H1 (cell line): ENCODE measurements at regions not wholly inside any gene's neighbourhood (a gene's known extent, or its start where the extent isn't known, plus 50 kb on each side); places are given as distances from the start of the nearest gene placed in this dataset.

Experiments
- CTCF ChIA-PET: fragments of 300-600 bp; sonication (Branson Sonifier 250); formaldehyde crosslinking; loops from one replicate; lab custom pipeline; 2021; ENCODE audit not compliant: partially characterized antibody; lab: Charles Lee
- POLR2A ChIA-PET: fragments of 300-600 bp; sonication (Branson Sonifier 250); formaldehyde crosslinking; loops from one replicate; lab custom pipeline; 2021; ENCODE audit warnings: inconsistent platforms; ENCODE audit not compliant: partially characterized antibody; lab: Charles Lee
- DNase-seq, 2 experiments: peaks; one replicate each; pipeline versions ENCODE4 v3.0.0 to v3.0.0-alpha.2; 2010 to 2022; ENCODE audit warnings: low spot score in 2 of 2, low read depth in 1 of 2, mixed read lengths in 1 of 2
- FAIRE-seq: peaks from 2 replicates; lab custom pipeline; 2011; peaks lifted over from hg19 to GRCh38; lab: Jason Lieb, UNC
- H2AFZ ChIP-seq: 2 replicates; pipeline ENCODE4 v1.8.1; 2012; ENCODE audit warnings: low read length, inconsistent platforms
- H2AK5ac ChIP-seq: 2 replicates; pipeline ENCODE4 v1.6.1; 2013; ENCODE audit warnings: low read depth, low read length
- H2BK120ac ChIP-seq: replicated peaks from 2 replicates; pipeline ENCODE3; 2013; ENCODE audit warnings: low read depth, low read length, inconsistent platforms
- H2BK12ac ChIP-seq: 2 replicates; pipeline ENCODE4 v1.6.1; 2013; ENCODE audit warnings: low read depth, low read length
- H2BK15ac ChIP-seq: 2 replicates; pipeline ENCODE4 v1.6.1; 2013; ENCODE audit warnings: low read length
- H2BK20ac ChIP-seq: 2 replicates; pipeline ENCODE4 v1.6.1; 2013; ENCODE audit warnings: low read length
- H2BK5ac ChIP-seq: 2 replicates; pipeline ENCODE4 v1.6.1; 2013; ENCODE audit warnings: low read depth, low read length
- H3K14ac ChIP-seq: 2 replicates; pipeline ENCODE4 v1.6.1; 2013; ENCODE audit warnings: inconsistent platforms; ENCODE audit not compliant: insufficient read length
- H3K18ac ChIP-seq: 2 replicates; pipeline ENCODE4 v1.6.1; 2013; ENCODE audit warnings: low read length; ENCODE audit errors: extremely low read depth
- H3K23ac ChIP-seq: 2 replicates; pipeline ENCODE4 v1.6.1; 2013; ENCODE audit warnings: inconsistent platforms; ENCODE audit not compliant: insufficient read length
- H3K23me2 ChIP-seq: 2 replicates; pipeline ENCODE4 v1.6.1; 2013; ENCODE audit warnings: low read depth, low read length
- H3K27ac ChIP-seq: 2 replicates; pipeline ENCODE4 v1.6.1; 2011; ENCODE audit warnings: low read depth, low read length, inconsistent platforms
- H3K27me3 ChIP-seq, 4 experiments: replicated peaks in 1 of 4; 1 replicate in 1 of 4; 2 replicates in 3 of 4; pipeline versions ENCODE4 v1.6.1 to v1.8.1; 2011 to 2013; ENCODE audit warnings: low read length in 3 of 4, mild to moderate bottlenecking in 3 of 4, inconsistent platforms in 2 of 4, mixed read lengths in 2 of 4, moderate library complexity in 1 of 4; ENCODE audit not compliant: control insufficient read depth in 3 of 4, insufficient read depth in 3 of 4; ENCODE audit errors: extremely low read depth in 1 of 4
- H3K36me3 ChIP-seq, 4 experiments: 2 replicates each; pipeline versions ENCODE4 v1.6.1 to v1.8.1; 2011 to 2013; ENCODE audit warnings: mild to moderate bottlenecking in 4 of 4, low read length in 3 of 4, moderate library complexity in 2 of 4, control low read depth in 1 of 4, inconsistent platforms in 1 of 4; ENCODE audit not compliant: insufficient read depth in 4 of 4, control insufficient read depth in 2 of 4
- H3K4ac ChIP-seq: replicated peaks from 2 replicates; pipeline ENCODE3; 2013; ENCODE audit warnings: low read length, low read depth, mixed read lengths, inconsistent platforms; ENCODE audit not compliant: insufficient read length
- H3K4me1 ChIP-seq, 4 experiments: replicated peaks in 1 of 4; 1 replicate in 1 of 4; 2 replicates in 3 of 4; pipeline versions ENCODE4 v1.6.1 to v1.8.1; 2011 to 2013; ENCODE audit warnings: low read length in 3 of 4, inconsistent platforms in 2 of 4, mixed read lengths in 1 of 4; ENCODE audit not compliant: insufficient read depth in 4 of 4, control insufficient read depth in 3 of 4
- H3K4me2 ChIP-seq, 2 experiments: 2 replicates each; pipeline versions ENCODE4 v1.6.1 to v1.8.1; 2011 to 2013; ENCODE audit warnings: low read depth in 2 of 2, low read length in 2 of 2, control low read depth in 1 of 2, inconsistent platforms in 1 of 2, mild to moderate bottlenecking in 1 of 2; ENCODE audit not compliant: insufficient read depth in 1 of 2
- H3K4me3 ChIP-seq, 4 experiments: fragments of 200-600, 300-600 bp in 1 of 4; sonication (generic), shearing (Covaris generic), sonication (Bioruptor Twin) in 1 of 4; 2 replicates each; pipeline versions ENCODE4 v1.5.1 to v1.8.1; 2011 to 2016; ENCODE audit warnings: low read length in 4 of 4, low read depth in 3 of 4, control low read depth in 2 of 4, inconsistent platforms in 2 of 4, mild to moderate bottlenecking in 2 of 4, mixed read lengths in 1 of 4, moderate library complexity in 1 of 4; ENCODE audit not compliant: insufficient read depth in 2 of 4; ENCODE audit errors: extremely low read depth in 1 of 4
- H3K56ac ChIP-seq: replicated peaks from 2 replicates; pipeline ENCODE3; 2013; ENCODE audit warnings: low read depth, mild to moderate bottlenecking, mixed read lengths, low read length, inconsistent platforms; ENCODE audit not compliant: insufficient read length
- H3K79me1 ChIP-seq: 2 replicates; pipeline ENCODE4 v1.6.1; 2013; ENCODE audit warnings: low read depth, low read length, control low read depth
- H3K79me2 ChIP-seq, 2 experiments: 2 replicates each; pipeline versions ENCODE4 v1.6.1 to v1.8.1; 2012 to 2013; ENCODE audit warnings: low read length in 2 of 2, mild to moderate bottlenecking in 2 of 2, inconsistent platforms in 1 of 2; ENCODE audit not compliant: insufficient read depth in 2 of 2, control insufficient read depth in 1 of 2
- H3K9ac ChIP-seq, 4 experiments: replicated peaks in 1 of 4; 1 replicate in 1 of 4; 2 replicates in 3 of 4; pipeline versions ENCODE4 v1.6.1 to v1.8.1; 2011 to 2013; ENCODE audit warnings: low read depth in 3 of 4, low read length in 3 of 4, control low read depth in 2 of 4, mild to moderate bottlenecking in 2 of 4, moderate library complexity in 2 of 4, inconsistent platforms in 1 of 4; ENCODE audit errors: extremely low read depth in 1 of 4
- H3K9me3 ChIP-seq, 2 experiments: 2 replicates each; pipeline versions ENCODE4 v1.6.1 to v1.8.1; 2012 to 2013; ENCODE audit warnings: mild to moderate bottlenecking in 2 of 2, moderate library complexity in 2 of 2, control low read depth in 1 of 2, inconsistent platforms in 1 of 2, low read depth in 1 of 2, low read length in 1 of 2, mixed read lengths in 1 of 2; ENCODE audit not compliant: insufficient read depth in 2 of 2
- H4K20me1 ChIP-seq, 2 experiments: replicated peaks in 1 of 2; 2 replicates each; pipeline versions ENCODE3 to v1.8.1; 2011 to 2013; ENCODE audit warnings: inconsistent platforms in 2 of 2, low read length in 2 of 2, mild to moderate bottlenecking in 1 of 2; ENCODE audit not compliant: insufficient read depth in 2 of 2, control insufficient read depth in 1 of 2
- H4K5ac ChIP-seq: 2 replicates; pipeline ENCODE4 v1.6.1; 2013; ENCODE audit warnings: low read length, low read depth, mixed read lengths, inconsistent platforms; ENCODE audit not compliant: insufficient read length
- H4K8ac ChIP-seq: 2 replicates; pipeline ENCODE4 v1.8.0; 2013; ENCODE audit warnings: mild to moderate bottlenecking, moderate library complexity, low read length, inconsistent platforms; ENCODE audit not compliant: insufficient read depth; ENCODE audit errors: extremely low read depth
- H4K91ac ChIP-seq: replicated peaks from 2 replicates; pipeline ENCODE3; 2013; ENCODE audit warnings: low read length, mixed read lengths, inconsistent platforms; ENCODE audit not compliant: insufficient read length
- ATF3 ChIP-seq: IDR thresholded peaks from 2 replicates; pipeline ENCODE4 v1.6.1; 2011; ENCODE audit warnings: low read depth, mild to moderate bottlenecking, low read length; ENCODE audit not compliant: insufficient read depth
- CEBPB ChIP-seq: IDR thresholded peaks from 2 replicates; pipeline ENCODE4 v1.6.1; 2012; ENCODE audit warnings: low read depth, low read length
- CHD2 ChIP-seq: IDR thresholded peaks from 2 replicates; pipeline ENCODE4 v1.6.1; 2012; ENCODE audit warnings: low read length, improper control_type of control experiment
- EP300 ChIP-seq, 2 experiments: IDR thresholded peaks; 1 replicate in 1 of 2; 2 replicates in 1 of 2; pipeline ENCODE4 v1.6.1; 2011 to 2012; ENCODE audit warnings: low read depth in 2 of 2, low read length in 2 of 2, mild to moderate bottlenecking in 2 of 2, borderline replicate concordance in 1 of 2, inconsistent platforms in 1 of 2, moderate library complexity in 1 of 2
- GABPA ChIP-seq: IDR thresholded peaks from 2 replicates; pipeline ENCODE4 v1.6.1; 2011; ENCODE audit warnings: mild to moderate bottlenecking, low read length, moderate library complexity, borderline replicate concordance; ENCODE audit not compliant: insufficient read depth
- RXRA ChIP-seq: IDR thresholded peaks from 2 replicates; pipeline ENCODE4 v1.6.1; 2011; ENCODE audit warnings: low read depth, mild to moderate bottlenecking, low read length, moderate library complexity; ENCODE audit not compliant: insufficient read depth
- SIN3A ChIP-seq, 2 experiments: IDR thresholded peaks in 1 of 2; conservative IDR thresholded peaks in 1 of 2; 2 replicates each; pipeline ENCODE4 v1.6.1; 2011 to 2012; ENCODE audit warnings: low read length in 2 of 2, improper control_type of control experiment in 1 of 2, low read depth in 1 of 2, mild to moderate bottlenecking in 1 of 2
- SP1 ChIP-seq: IDR thresholded peaks from 2 replicates; pipeline ENCODE4 v1.6.1; 2011; ENCODE audit warnings: low read depth, low read length
- WGBS, 2 experiments: shearing (Covaris generic) in 1 of 2; methylation state at CpG; one replicate each; pipeline versions ENCODE4 v1.1.6 to v1.1.7; 2013 to 2015; ENCODE audit warnings: low lambda C conversion rate in 2 of 2, mixed read lengths in 2 of 2, inconsistent platforms in 1 of 2, low coverage in 1 of 2, missing lambda C conversion rate in 1 of 2; ENCODE audit not compliant: insufficient replicate concordance in 2 of 2, insufficient coverage in 1 of 2, insufficient read length in 1 of 2; ENCODE audit errors: extremely low coverage in 1 of 2, missing lambda C conversion rate in 1 of 2; 5-methylcytosine and 5-hydroxymethylcytosine counted together

DNA sequence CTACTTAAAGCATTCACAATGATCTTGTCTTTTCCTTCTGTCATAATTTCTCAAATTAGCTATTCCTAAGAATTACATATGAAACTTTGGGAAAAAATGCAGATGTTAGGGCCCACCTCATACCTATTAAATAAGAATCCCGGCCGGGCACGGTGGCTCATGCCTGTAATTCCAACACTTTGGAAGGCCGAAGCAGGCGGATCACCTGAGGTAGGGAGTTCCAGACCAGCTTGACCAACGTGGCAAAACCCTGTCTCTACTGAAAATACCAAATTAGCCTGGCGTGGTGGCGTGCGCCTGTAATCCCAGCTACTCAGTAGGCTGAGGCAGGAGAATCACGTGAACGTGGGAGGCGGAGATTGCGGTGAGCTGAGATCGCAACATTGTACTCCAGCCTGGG, 158.4 kb upstream of the TLL1 start:
- no peaks in the 10 kb centered on the region for H3K36me3 ChIP-seq
- no peaks in the 10 kb centered on the region for H3K27me3 ChIP-seq
- H4K20me1 ChIP-seq, result no peaks in the 10 kb centered on the region
- H3K23ac ChIP-seq, result no peak overlapping the region
- POLR2A ChIA-PET, result no interaction called here
- no peak overlapping the region for H2AK5ac ChIP-seq
- H3K79me1 ChIP-seq, result no peaks in the 10 kb centered on the region
- H3K56ac ChIP-seq, result no peak overlapping the region
- DNase-seq, result no peak
- no peak overlapping the region for H4K5ac ChIP-seq
- no peaks in the 10 kb centered on the region for H3K9me3 ChIP-seq
- H3K23me2 ChIP-seq, result no peaks in the 10 kb centered on the region
- H3K79me2 ChIP-seq, result no peaks in the 10 kb centered on the region
- no peak overlapping the region for H2BK20ac ChIP-seq
- no peaks in the 10 kb centered on the region for H3K4me1 ChIP-seq
- H2BK5ac ChIP-seq, result no peak overlapping the region
- H3K9ac ChIP-seq, result no peak overlapping the region
- H2BK120ac ChIP-seq, result no peak overlapping the region
- H2AFZ ChIP-seq, result no peak overlapping the region
- H2BK12ac ChIP-seq, result no peak overlapping the region
- whole genome bisulfite sequencing, 2 experiments, result 85% methylated on average over 13 of the region's 14 CpGs; no CpG with 5 or more reads in 1 of the 2 experiments
- no peak overlapping the region for H3K27ac ChIP-seq
- no peak overlapping the region for H3K4me3 ChIP-seq
- no peak for FAIRE-seq
- H4K8ac ChIP-seq, result no peak overlapping the region
- no peak overlapping the region for H3K4me2 ChIP-seq
- no peak overlapping the region for H4K91ac ChIP-seq
- CTCF ChIA-PET, result no interaction called here
- H3K18ac ChIP-seq, result no peak overlapping the region
- H3K14ac ChIP-seq, result no peak overlapping the region
- no peak overlapping the region for H2BK15ac ChIP-seq
- H3K4ac ChIP-seq, result no peak overlapping the region
- TF ChIP-seq RXRA (no peak), SP1 (no peak), ATF3 (no peak), GABPA (no peak), CHD2 (no peak), CEBPB (no peak), EP300 (IDR thresholded peaks at IDR 0.05; ENCODE audit: borderline replicate concordance in 1 of 2, low read depth in 2 of 2, low read length in 2 of 2) (no peak), SIN3A (conservative IDR thresholded peaks at IDR 0.05 in 1 of 2, IDR thresholded peaks at IDR 0.05 in 1 of 2; ENCODE audit: low read depth in 1 of 2, low read length in 2 of 2) (no peak)
